Mammary epithelial cell (primary cell): ENCODE measurements at regions not wholly inside any gene's neighbourhood (a gene's known extent, or its start where the extent isn't known, plus 50 kb on each side); places are given as distances from the start of the nearest gene placed in this dataset.

Experiments
- EZH2 ChIP-seq: IDR thresholded peaks from 2 replicates; pipeline ENCODE4 v1.6.1; 2012; ENCODE audit warnings: low read length, inconsistent platforms, borderline replicate concordance
- TF ChIP-seq, protein P1 (sequence below), 2 donors: IDR thresholded peaks in 1 of 2; conservative IDR thresholded peaks in 1 of 2; 2 replicates each; pipeline ENCODE4 v1.5.1; 2011 to 2012; ENCODE audit warnings: inconsistent platforms in 2 of 2, low read length in 2 of 2, mild to moderate bottlenecking in 2 of 2, control low read depth in 1 of 2, low read depth in 1 of 2; ENCODE audit not compliant: insufficient read depth in 1 of 2; ENCODE audit errors: extremely low read depth in 1 of 2

DNA sequence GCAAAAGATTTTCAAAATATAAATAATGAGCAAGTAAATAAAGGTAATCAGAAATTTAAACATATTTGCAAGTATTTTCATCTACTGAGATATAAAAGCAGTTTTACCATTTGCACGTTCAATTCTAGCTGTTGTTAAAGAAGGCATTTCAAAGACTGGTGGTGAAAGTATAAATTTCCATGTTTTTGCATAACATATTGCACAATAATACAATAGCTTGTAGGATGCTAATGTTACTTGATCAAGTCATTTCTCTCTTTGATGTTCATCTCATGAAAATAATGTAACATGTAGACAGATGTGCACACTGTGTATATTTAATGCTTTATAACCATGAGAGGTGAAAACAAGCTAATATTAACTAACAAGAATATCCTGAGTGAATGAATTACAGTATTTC lies 651.9 kb downstream of the CDH9 start:
- TF ChIP-seq, protein P1, sequence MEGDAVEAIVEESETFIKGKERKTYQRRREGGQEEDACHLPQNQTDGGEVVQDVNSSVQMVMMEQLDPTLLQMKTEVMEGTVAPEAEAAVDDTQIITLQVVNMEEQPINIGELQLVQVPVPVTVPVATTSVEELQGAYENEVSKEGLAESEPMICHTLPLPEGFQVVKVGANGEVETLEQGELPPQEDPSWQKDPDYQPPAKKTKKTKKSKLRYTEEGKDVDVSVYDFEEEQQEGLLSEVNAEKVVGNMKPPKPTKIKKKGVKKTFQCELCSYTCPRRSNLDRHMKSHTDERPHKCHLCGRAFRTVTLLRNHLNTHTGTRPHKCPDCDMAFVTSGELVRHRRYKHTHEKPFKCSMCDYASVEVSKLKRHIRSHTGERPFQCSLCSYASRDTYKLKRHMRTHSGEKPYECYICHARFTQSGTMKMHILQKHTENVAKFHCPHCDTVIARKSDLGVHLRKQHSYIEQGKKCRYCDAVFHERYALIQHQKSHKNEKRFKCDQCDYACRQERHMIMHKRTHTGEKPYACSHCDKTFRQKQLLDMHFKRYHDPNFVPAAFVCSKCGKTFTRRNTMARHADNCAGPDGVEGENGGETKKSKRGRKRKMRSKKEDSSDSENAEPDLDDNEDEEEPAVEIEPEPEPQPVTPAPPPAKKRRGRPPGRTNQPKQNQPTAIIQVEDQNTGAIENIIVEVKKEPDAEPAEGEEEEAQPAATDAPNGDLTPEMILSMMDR (conservative IDR thresholded peaks at IDR 0.05 in 1 of 2, IDR thresholded peaks at IDR 0.05 in 1 of 2; ENCODE audit: extremely low read depth in 1 of 2, insufficient read depth in 1 of 2, low read depth in 1 of 2, low read length in 2 of 2): no peak
- TF ChIP-seq EZH2: no peak
